ENCODE measurements at regions not wholly inside any gene's neighbourhood (a gene's known extent, or its start where the extent isn't known, plus 50 kb on each side); places are given as distances from the start of the nearest gene placed in this dataset.

DNA sequence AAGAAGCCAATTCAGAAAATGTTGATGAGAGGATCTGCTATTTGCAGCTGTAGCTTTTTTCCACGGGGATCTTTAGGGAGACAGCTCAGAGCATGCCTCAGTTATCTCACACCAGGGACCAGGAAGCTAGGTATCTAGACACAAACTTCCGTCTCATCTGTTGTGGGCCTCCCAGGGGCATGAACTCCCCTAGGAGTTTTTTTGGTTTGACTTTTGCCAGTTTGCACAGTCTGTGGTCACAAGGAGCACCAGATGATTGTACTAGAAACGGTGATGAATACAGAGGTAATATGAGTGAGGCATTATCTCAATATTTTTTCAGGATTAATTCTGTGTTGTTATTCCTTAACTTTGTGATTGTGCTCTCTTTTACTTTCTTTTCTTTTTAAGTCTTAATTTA lies 533.2 kb upstream of the SEMA6A start:
- Histone ChIP-seq H3K27me3 (ENCODE audit: low read depth) (no peaks in the 10 kb centered on the region), H3K27ac (replicated peaks) (no peak overlapping the region)
- TF ChIP-seq, protein P1, sequence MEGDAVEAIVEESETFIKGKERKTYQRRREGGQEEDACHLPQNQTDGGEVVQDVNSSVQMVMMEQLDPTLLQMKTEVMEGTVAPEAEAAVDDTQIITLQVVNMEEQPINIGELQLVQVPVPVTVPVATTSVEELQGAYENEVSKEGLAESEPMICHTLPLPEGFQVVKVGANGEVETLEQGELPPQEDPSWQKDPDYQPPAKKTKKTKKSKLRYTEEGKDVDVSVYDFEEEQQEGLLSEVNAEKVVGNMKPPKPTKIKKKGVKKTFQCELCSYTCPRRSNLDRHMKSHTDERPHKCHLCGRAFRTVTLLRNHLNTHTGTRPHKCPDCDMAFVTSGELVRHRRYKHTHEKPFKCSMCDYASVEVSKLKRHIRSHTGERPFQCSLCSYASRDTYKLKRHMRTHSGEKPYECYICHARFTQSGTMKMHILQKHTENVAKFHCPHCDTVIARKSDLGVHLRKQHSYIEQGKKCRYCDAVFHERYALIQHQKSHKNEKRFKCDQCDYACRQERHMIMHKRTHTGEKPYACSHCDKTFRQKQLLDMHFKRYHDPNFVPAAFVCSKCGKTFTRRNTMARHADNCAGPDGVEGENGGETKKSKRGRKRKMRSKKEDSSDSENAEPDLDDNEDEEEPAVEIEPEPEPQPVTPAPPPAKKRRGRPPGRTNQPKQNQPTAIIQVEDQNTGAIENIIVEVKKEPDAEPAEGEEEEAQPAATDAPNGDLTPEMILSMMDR (IDR thresholded peaks at IDR 0.05; ENCODE audit: borderline replicate concordance), result no peak

DNA sequence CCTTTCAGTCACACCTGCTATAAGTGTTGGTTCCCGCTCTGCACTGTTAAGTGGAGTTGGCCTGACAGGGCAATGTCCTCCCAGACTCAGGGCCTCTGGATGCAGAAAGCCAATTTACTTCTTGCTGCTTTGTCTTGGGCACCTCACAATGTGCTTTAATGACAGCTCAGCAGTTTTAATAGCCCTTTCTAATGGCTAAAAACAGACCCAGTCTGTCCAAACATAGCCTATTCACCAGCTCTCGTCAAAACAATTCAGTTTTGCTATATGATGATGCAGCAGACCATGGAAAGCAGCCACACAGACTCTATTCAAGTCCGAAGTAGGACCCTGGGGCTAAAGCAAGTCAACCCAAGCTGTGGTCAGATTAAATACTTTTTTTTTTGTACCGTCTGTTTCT lies 529.1 kb upstream of the SEMA6A start:
- intact Hi-C loops (cut with micrococcal nuclease), result no loop called here
- Histone ChIP-seq H3K4me3 (no peak overlapping the region), H3K36me3 (no peaks in the 10 kb centered on the region), H3K27me3 (ENCODE audit: low read depth) (no peaks in the 10 kb centered on the region), H3K4me1 (no peaks in the 10 kb centered on the region), H3K9me3 (replicated peaks) (no peaks in the 10 kb centered on the region), H3K27ac (replicated peaks) (no peak overlapping the region)
- TF ChIP-seq, protein P1 (IDR thresholded peaks at IDR 0.05; ENCODE audit: borderline replicate concordance), result no peak
- no peak for DNase-seq

More for the DNA sequence above, 533.2 kb upstream of the SEMA6A start:
- Histone ChIP-seq H3K4me3 (no peak overlapping the region), H3K36me3 (no peaks in the 10 kb centered on the region), H3K4me1 (no peaks in the 10 kb centered on the region), H3K9me3 (replicated peaks) (no peaks in the 10 kb centered on the region)
- no peak for DNase-seq
- intact Hi-C loops (cut with micrococcal nuclease), result no loop called here

DNA sequence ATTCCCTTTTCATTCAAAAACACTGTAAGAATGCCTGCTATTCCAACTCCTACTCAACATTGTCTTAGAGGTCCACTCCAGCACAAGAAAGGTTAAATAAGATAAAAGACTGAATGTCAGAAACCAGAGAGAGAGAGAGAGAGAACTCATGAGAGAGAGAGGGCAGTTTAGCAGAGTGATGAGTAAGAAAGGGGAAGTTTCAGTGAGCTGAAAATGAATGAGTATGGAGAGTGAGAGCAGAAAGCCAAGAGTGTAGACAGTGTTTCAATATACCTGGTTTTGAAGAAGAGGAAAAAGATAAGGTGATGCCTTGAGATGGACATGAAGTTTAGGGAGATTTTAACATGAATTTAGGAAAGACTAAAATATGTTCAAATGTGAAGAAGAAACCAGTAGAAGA lies 528.0 kb upstream of the SEMA6A start:
- Histone ChIP-seq H3K4me3 (no peak overlapping the region), H3K4me1 (no peaks in the 10 kb centered on the region), H3K27ac (replicated peaks) (no peak overlapping the region), H3K27me3 (ENCODE audit: low read depth) (no peaks in the 10 kb centered on the region), H3K36me3 (no peaks in the 10 kb centered on the region), H3K9me3 (replicated peaks) (no peaks in the 10 kb centered on the region)
- TF ChIP-seq, protein P1 (IDR thresholded peaks at IDR 0.05; ENCODE audit: borderline replicate concordance), result no peak
- intact Hi-C loops (cut with micrococcal nuclease), result no loop called here
- DNase-seq, result no peak

DNA sequence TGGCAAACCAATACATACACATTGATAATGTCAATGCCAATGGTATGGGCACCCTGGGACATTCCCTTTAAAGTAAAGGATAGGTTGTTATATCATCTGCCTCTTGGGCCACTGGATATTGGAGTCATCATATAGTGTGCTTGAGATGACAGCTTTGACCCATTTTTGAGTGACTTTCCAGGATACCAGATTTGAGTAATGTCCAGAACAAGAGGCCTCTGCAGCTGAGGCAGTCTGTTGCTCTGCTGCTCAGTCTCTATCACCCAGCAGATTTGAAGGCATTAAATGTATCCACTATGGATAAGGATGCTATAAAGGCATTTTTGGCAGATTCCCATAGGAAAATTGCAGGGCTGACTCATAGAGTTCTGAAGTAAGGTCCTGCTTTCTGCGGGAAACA lies 525.6 kb upstream of the SEMA6A start:
- intact Hi-C loops (cut with micrococcal nuclease), result no loop called here
- no peaks in the 10 kb centered on the region for H3K9me3 ChIP-seq (replicated peaks)
- no peaks in the 10 kb centered on the region for H3K27me3 ChIP-seq (ENCODE audit: low read depth)
- no peak for DNase-seq
- no peaks in the 10 kb centered on the region for H3K4me1 ChIP-seq
- H3K27ac ChIP-seq (replicated peaks), result no peak overlapping the region
- H3K36me3 ChIP-seq, result no peaks in the 10 kb centered on the region
- TF ChIP-seq, protein P1 (IDR thresholded peaks at IDR 0.05; ENCODE audit: borderline replicate concordance), result no peak
- no peak overlapping the region for H3K4me3 ChIP-seq

DNA sequence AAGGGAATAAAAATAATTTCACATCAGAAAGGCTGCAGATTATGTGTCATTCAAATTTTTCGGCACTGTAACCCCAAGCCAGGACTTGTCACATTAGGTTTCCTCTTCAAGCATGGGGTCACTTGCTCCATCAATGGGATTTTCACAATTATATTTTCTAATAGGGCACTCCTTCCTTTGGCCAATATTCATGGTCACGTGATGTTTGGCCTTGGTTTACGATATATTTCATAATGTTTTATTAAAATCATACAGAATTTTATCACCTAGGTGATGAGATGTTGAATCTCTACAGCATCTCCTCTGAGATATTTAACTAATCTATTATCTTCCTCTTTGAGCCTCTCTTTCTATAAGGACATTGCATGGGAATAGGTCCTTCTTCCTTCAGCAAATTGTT lies 523.5 kb upstream of the SEMA6A start:
- Histone ChIP-seq H3K27me3 (ENCODE audit: low read depth) (no peaks in the 10 kb centered on the region), H3K36me3 (no peaks in the 10 kb centered on the region), H3K4me1 (no peaks in the 10 kb centered on the region), H3K9me3 (replicated peaks) (no peaks in the 10 kb centered on the region), H3K4me3 (no peak overlapping the region), H3K27ac (replicated peaks) (no peak overlapping the region)
- intact Hi-C loops (cut with micrococcal nuclease), result no loop called here
- no peak for DNase-seq
- TF ChIP-seq, protein P1 (IDR thresholded peaks at IDR 0.05; ENCODE audit: borderline replicate concordance), result no peak

All from left ventricle myocardium inferior (tissue), 1 donor.